Stimulated activated CD4-positive, alpha-beta T cell treated with anti-CD3 and anti-CD28 coated beads, Interleukin-2, amount 100 ng/mL, for 48 hours (primary cell): ENCODE measurements at regions not wholly inside any gene's neighbourhood (a gene's known extent, or its start where the extent isn't known, plus 50 kb on each side); places are given as distances from the start of the nearest gene placed in this dataset.

ENCODE experiments used
- DNase-seq, 2 donors: peaks; one replicate each; pipeline ENCODE4 v3.0.0-alpha.2; 2020

DNA sequence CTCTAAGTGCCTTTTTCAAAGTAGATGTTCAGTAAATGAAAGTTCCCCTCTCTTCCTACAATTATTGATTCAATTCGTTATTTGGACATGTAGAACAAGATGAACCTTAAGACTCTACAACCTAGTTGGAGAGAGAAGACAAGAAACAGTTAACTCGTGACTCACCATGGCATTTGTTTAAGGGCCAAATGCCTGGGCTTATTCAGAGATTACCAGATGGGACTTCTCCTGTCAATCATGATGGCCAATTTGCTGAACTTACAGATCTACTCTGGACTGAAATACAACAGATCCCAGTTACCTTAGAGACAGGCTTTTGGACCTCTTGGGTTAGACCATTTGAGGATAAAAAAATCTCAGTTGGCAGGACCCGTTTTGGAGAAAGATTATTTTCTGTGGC is 93.5 kb downstream of the C1orf94 start:
- DNase-seq = no peak

DNA sequence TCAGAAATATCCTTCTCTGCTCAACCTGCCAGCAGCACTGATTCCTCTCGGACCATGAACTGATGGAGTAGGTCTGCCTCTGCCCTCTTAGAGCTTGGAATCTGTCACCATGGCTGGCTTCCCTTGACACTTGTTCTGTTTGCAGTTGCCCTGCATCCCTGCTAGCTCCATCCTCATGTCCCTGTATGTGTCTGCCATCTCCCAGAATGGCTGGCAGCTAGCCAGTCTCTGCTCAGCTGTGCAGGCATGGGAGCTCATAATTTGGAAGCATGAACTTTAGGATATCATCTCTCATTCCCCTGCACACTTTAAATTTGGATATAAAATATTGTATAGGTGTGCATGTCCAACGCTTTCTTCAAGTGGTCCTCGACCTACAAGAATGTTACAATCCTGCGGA is 95.4 kb downstream of the C1orf94 start:
- no peak for DNase-seq

DNA sequence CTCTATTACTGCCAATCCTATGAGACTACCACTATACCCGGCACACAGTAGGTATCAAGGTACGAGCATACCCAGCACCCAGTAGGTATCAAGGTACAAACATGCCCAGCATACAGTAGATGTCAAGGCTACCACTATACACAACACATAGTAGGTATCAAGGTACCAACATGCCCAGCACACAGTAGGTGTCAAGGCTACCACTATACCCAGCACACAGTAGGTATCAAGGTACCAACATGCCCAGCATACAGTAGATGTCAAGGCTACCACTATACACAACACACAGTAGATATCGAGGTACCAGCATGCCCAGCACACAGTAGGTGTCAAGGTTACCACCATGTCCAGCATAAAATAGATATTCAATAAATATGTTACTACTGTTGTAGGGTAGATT is 98.4 kb downstream of the C1orf94 start:
- DNase-seq = no peak

DNA sequence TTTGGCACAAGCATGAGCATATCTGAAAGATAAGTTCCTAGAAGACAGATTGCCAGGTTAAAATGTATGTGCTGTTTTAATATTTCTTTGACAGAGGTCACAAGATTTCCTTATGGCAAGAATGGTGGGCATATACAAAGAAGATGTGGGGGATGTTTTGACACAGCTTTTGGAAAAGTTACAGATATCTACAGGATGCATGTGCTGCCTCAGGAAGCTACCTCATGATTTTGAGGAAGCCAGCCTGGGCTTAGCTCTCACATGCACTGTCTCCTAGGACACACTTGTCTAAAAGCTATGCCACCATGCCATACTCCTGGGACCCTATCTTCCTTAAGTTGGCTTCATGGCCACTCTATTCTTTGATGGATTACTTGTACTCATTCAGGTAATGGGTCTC is 99.9 kb downstream of the C1orf94 start:
- DNase-seq = no peak

DNA sequence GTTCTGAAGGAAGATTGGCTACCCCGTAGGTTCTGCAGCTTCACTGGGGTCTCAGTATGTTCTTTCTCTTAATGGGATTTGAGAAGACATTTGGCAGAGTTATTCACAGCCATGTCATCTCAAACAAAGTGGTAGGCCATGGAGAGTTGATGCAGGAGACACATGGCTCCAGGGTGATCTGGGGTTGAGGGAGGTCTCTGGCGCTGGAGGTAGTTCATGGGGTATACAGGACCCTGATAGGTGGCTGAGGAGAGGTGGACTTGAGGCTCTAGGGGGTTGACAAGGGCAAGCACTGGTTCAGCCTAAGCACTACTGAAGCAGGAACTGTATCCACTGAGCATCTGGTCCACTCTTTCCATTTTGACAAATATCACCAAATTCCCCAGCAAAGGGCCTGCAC is 100.4 kb downstream of the C1orf94 start:
- DNase-seq = no peak

DNA sequence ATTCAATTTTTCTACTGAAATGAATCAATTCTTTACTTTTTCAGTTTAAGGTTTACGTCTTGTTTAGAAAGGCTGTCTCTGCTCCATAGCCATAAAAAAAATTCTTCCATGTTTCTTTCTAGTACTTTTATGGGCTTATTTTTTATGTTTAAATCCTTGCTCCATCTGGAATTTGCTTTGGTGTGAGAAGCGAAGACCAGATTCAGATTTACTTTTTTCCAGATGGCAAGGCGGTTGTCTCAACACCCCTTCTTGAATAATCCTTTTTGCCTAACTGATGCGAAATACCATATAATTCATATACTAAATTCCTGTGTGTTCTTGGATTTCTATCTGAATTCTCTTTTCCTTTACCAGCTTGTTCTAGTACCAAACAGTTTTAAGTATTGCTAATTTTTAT is 101.5 kb downstream of the C1orf94 start:
- DNase-seq = no peak

DNA sequence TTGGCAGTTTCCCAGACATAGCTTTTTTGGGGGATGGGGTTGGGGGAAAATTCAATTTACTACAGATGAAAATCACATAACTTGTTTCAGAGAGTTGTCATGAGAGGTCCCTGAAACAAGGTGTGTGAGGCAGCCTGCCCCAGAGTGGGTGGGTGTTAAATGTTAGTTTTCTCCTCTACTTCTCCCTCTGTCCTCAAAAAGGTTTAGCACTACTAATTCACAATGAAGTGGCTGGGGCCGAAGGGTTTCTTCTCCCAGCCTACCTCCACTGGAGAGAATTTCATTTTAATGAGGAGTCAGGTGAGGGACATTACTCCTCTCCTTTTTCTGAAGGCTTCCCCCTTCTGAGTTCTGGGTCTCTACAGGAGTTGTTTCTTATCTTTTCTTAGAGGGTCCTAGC is 103.3 kb downstream of the C1orf94 start:
- DNase-seq = no peak

DNA sequence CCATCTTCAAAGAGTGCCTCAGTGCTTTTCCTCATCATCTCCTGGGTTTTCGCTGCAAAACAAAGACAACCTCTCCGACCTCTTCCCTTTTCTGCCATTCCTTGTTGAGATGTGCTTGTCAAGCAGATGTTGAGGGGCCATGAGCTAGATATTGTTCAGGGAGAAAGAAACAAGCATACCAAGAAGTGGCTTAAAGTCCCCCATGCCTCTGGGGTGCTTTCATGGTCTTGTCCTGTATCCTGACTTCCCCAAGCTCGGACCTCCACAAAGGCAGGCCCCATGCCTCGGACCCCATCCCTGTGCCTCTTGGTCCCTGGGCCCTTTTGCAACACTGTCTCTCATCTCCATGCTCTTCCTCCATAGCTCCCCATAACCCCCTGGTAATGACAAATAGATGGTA is 103.8 kb downstream of the C1orf94 start:
- DNase-seq = no peak

DNA sequence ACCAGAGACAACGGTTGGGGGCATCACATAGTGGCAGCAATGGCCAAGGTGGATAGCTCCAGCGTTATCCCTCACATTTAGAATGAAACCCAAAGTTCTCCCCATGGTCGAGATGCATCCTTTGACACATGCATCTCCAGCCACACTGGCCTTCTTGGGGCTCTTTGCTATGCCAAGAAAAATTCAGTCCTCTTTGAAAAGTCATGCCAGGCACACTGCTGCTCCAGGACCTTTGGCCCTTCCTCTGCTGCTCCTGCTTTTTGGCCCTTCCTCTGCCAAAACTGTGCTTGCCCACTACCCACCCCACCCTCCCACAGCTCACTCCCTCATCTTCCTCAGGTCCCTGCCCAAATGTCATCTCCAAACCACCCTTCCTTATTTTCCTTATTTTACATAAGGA is 106.4 kb downstream of the C1orf94 start:
- no peak for DNase-seq

DNA sequence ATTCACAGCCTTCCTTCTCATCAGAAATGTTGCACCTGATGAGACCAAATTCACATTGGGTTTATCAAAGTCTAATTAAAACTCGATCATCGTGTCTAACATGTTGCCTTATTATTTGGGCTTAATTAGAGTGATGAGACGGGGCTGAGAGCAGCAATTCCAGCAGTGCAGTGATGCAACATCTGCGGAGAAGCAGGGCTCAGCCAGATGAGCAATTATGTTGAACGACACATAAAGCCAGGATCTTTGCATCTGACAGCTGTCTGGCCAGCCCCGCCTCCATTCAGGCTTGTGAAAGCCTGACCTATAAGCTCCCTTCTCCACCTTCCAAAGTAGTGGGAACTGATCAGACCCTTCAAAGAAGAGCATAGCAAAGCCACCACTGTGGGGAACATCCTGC is 109.8 kb downstream of the C1orf94 start:
- no peak for DNase-seq

DNA sequence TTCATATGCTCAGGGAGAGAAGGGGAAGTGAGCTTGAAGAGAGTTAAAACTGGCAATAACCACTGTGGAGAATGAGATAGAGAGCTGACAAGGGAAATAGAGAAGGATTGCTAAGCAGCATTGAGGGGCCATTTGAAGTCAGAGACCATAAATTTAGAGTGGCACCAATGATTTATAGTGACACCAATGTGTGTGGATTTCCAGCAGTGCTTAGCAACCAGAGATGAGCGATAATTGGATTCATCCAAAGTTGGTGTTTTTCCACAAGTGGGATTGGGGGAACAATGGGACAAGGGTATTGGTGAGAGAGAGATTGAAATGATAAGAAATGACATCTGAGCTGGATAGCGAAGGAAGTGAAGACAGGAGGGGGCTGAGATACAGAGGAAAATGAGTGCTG is 114.1 kb downstream of the C1orf94 start:
- DNase-seq = no peak

DNA sequence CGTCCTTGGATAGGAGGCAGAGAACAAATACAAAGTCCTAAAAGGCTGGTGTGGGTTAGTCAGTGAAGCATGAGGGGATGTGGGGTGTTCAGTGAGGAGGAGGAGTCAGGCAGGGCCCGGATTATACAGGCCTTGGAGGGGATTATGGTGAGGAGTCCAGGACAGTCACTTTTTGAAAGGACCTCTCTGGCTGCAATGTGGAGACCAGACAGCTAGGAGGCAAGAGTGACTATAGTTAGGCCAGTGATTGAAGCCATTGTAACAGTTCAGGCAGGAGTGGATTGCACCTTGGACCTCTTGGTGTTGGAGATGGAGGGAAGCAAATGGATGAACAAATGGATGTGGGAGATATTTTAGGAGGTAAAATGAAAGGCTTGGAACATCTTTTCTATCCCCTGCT is 115.8 kb downstream of the C1orf94 start:
- DNase-seq = no peak

DNA sequence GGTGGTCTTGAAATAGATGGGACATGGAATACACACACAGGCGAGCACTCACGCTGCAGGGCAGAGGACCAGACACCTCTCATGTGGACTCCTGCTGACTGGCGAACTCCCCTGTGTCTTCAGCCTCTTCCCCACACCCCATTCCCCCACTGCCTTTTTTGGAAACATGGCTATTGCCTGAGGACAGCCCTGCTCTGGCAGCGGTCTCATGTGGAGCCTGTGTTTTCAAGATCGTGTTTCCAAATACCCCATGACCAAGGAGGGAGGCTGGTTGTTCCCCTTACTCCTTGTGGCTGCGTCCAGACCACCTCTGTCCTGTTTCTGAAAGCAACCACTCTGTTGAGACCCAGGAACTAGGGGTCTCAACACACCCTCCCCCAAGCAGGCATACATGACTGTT is 119.4 kb downstream of the C1orf94 start:
- DNase-seq = no peak

DNA sequence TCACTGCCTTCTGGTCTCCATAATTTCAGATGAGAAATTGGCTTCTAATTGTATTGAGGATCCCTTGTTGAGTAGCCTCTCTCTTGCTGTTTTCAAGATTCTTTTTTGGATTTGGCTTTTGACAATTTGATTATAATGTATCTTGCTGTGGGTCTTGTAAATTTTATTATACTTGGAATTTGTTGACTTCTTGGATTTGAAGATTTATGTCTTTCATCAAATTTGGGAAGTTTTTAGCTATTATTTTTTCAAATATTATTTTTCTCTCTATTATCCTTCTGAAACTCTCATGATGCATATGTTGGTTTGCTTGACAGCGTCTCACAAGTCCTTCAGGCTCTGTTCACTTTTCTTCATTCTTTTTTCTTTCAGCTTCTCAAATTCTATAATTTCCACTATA is 126.1 kb downstream of the C1orf94 start:
- DNase-seq = no peak

DNA sequence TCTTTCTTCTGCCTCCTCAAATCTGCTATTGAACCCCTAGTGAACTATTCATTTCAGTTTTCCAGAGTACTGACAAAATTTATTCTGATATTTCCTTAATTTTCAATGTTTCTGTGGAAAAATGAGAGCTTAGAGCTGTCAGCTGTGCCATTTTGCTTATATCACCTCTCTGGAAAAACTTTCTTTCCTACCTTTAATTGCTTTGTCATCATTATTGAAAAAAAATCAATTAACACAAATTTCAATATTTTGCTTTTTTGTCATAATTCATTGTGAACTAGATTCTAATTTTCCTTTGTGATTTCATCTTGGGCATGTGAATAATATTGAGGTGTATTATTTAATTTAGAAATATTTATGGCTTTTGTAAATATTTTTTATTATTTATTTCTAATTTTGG is 126.5 kb downstream of the C1orf94 start:
- DNase-seq = no peak

DNA sequence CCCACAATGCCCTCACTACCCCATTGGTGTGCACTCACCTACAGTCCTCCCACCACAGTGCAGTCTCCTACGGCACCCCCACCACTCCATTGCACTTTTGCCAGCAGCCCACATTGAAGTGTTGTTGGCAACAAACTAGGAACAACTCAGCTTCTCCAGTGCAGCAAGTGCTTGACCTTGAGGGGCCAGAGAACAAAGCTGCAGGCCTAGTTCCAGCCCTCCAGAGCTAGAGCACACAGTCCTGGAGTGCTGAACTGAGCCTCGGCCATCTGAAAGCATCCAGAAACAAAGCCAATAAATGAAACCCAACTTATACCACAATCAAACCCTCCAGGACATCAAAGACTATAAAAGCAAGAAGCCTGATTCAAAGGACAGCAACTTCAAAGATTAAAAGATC is 129.9 kb downstream of the C1orf94 start:
- no peak for DNase-seq

DNA sequence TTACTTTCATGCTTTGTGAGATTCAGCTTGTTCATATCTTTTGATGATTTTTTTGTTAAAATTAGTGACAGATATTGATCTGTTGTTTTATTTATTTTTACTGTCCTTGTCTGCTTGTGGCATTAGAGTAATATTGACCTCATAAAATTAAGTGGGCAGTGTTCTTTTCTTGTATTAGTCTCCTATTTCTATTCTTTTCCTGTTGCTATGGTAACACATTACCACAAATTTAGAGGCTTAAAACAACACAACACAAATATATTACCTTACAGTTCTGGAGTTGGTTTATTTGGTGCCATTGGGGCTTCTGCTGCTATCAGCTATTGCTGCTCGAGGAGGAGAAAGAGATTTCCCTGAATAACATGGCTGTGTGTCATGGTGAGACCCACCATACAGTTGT is 135.7 kb downstream of the C1orf94 start:
- DNase-seq = no peak

DNA sequence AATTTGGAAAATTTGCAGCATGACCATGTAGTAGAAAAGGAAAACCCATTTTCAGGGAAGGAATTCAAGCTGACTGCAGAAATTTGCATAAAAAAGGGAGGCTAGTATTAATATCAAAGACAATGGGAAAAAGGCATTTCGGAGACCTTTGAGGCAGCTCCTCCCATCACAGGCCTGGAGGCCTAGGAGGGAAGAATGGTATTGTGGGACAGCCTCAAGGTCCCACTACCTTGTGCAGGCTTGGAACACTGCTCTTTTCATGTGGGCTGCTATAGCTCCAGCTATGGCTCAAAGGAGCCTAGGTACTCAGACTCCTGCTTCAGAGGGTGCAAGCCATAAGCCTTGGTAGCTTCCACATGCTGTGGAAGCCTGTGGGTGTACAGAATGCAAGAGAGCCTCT is 139.3 kb downstream of the C1orf94 start:
- DNase-seq = no peak

DNA sequence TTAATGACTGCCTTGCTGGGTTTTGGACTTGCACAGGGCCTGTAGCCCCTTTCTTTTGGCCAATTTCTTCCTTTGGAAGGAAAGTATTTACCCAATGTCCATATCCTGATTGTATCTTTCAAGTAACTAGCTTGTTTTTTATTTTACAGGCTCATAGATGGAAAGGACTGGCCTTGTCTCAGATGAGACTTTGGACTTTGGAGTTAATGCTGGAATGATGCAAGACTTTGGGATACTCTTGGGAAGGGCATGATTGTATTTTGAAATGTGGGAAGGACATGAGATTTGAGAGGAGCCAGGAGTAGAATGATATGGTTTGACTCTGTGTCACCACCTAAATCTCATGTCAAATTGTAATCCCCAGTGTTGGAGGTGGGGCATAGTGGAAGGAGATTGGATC is 140.1 kb downstream of the C1orf94 start:
- DNase-seq = no peak

DNA sequence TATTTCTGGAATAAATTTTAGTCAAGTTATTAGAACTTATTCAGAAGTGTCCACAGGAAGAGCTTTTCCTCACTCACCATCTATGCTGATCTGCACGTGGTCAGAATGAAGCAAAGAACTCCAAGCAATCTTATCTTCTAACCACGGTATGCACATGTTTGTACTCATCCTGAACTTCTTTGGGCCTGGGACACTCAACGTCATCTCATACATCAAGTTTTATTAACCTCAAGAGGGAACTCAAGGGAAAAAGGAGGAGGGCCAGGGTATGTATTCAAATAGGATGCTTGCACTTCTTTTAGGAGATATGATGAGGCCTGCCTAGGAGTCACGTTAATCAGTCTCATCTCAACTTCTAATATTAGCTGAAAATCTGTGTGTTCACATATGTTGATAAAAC is 142.5 kb downstream of the C1orf94 start:
- no peak for DNase-seq

DNA sequence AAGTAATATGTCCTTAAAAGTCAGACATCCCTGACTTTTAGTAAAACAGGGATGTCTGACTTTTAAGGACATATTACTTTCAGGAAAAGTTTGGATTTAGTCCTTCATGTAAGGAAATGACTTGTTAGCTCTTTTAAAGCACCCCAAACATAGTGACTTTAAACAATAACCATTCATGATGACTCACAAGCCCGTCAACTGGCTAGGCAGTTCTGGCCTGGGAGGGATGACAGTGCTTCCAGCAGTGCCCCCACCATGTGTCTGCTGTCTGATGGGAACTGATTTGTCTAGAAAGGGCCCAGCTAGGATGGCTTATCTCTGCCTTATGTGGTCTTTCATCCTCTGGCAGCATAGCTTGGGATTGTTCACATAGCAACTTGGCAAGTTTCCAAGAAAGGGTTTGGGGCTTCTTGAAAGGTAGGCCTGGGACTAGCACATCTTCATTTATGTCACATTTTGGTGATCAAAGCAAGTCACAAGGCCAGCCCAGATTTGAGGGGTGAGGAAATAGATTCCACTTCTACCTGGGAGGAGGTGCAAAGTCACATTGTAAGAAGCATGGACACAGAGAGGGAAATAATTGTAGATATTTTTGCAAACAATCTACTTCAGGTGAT is 143.5 kb downstream of the C1orf94 start:
- DNase-seq = no peak

DNA sequence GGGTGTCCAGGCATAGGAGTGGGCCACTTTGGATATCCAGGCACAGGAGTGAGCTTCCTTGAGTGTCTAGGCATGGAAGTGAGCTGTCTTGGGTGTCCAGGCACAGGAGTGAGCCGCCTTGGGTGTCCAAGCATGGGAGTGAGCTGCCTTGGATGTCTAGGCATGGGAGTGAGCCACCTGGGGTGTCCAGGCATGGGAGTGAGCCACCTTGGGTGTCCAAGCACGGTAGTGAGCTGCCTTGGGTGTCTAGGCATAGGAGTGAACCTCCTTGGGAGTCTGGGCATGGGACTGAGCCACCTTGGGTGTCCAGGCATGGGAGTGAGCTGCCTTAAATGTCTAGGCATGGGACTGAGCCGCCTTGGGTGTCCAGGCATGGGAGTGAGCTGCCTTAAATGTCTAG is 146.3 kb downstream of the C1orf94 start:
- DNase-seq = no peak

DNA sequence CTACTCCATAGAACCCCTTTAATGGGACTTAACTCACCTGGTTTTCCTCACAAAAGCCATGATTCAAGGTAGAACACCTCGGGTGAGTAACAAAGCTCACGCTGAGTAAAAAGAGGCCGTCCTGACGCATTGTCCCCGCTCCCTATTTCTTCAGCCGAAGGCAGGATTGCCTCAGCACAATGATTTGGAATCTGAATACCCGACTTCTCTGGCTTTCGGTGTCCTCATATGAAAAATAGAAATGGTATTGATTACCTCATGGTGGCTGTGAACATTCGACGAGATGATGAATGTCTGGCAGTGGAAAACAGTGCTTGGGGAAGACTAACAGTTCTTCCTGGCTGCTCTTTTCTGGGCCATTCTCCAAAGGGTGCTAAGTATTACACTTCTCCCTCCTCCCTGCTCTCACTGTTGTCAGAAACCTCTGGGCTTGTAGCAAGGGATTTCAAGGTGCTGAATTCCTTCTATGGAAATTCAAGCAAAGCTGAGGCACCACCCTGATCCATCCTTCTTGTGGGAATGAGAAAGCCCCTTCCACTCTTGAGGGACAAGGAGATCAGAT is 148.3 kb downstream of the C1orf94 start:
- DNase-seq = no peak

DNA sequence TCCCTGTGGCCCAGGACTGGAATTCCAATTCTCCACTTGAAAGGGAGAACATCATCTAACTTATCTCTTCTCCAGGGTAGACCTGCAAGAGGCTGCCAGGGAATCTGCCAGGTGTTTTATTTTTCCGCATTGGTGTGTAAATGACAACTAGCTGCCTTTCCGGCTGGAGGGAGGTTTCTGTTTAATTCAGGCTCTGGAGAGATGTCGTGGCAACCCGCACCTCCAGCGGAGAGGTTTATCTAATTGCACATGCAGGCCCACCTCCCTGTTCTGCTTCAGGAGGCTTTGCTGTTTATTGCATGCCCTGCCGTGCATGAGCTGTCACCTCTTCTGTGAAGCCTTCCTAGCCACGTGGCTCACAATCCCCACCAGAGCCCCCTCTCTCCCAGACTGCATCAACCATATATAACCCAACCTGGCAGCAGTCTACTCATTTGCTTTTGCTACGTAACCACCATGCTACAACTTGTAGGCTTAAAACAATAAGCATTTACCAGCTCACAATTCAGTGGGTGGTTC is 151.6 kb downstream of the C1orf94 start:
- DNase-seq = no peak

DNA sequence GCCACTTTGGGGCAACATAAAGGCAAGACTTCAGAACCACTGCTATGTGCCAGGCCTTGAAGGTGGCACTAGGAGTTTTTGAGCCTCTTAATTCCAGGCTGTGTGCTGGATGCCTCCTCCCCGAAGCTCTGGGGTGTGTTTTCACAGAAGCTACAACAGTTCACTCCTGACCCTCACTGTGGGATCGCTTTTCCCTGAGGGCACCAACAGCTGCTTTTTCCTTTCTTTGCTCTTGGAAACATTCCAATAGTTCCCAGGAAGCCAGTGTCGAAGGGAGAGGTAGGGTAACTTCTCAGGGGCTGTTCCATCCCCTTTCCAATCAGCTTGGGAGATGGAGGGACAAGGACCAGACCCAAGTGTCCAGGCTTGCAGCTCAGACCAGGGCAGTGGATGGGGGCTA is 153.4 kb downstream of the C1orf94 start:
- DNase-seq = no peak
